ENCODE measurements at regions not wholly inside any gene's neighbourhood (a gene's known extent, or its start where the extent isn't known, plus 50 kb on each side); places are given as distances from the start of the nearest gene placed in this dataset.
"Not testable (repeated sequence)": the region's sequence is repeated elsewhere in the genome, so short reads cannot be mapped to it uniquely, and the experiment has no call there.

DNA sequence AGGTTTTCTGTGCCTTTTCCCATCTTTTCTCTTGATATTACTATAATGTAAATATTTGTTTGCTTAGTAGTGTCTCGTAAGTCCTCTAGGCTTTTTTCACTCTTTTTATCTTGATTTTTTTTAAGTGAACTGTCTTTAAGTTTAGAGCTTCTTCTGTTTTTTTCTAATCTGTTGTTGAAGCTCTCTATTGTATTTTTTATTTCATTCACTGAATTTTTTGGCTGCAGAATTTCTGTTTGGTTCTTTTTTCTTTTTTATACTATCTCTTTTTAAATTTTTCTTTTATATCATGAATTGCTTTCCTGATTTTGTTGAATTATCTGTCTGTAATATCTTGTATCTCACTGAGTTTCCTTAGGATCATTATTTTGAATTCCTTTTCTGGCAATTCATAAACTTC is 331.8 kb upstream of the RBMS1 start:
- Mint-ChIP-seq H3K27me3 (peaks cover 72% of the 10 kb centered on the region), H3K27ac (ENCODE audit: low read depth) (no peak overlapping the region), H3K9me3 (peaks cover 25% of the 10 kb centered on the region), H3K4me1 (no peaks in the 10 kb centered on the region), H3K36me3 (ENCODE audit: insufficient read depth) (no peaks in the 10 kb centered on the region), H3K4me3 (no peak overlapping the region)
- DNase-seq (ENCODE audit: low spot score in 2 of 2) = no peak
- ATAC-seq (replicated peaks; ENCODE audit: extremely low read depth, poor library complexity, severe bottlenecking) = no peak

DNA sequence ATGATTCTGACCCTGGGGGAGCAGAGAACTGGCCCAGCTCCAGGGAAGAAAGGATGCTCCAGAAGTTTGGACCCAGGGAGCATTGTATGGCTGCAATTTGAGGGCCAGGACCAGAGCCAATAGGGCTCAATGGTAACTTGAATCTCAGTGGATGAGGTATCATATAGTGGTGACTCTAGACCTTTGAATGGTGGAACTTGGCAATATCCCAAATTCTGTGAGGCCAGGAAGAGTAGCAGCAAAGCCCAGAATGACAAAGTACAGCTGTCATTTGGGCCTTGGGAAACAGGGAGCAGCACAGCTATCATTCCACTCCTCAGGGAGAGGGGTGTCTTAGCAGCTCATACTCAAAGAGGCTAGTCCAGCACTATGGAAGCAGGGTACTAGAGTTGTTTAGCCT is 332.9 kb upstream of the RBMS1 start:
- Mint-ChIP-seq H3K4me1 (no peaks in the 10 kb centered on the region), H3K9me3 (peaks cover 25% of the 10 kb centered on the region)
- no peak for ATAC-seq (replicated peaks; ENCODE audit: extremely low read depth, poor library complexity, severe bottlenecking)

DNA sequence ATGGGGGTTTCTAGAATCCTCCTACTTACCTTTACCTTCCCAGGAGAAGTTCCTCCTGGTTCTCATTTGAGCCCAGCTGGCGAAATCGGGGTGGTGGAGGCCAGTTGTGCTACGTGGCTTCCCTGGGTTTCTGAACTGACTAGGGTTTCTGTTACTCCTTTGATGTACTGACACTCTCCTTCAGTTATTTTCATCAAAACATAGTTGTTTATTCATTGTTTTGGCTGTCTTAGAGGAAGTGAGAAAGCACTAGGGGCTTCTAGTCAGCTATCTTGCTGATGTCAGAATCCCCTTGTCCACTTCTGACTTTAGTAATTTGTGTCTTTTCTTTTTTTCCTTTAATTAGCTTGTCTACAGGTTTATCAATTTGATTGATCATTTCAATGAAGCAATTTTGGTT is 332.2 kb upstream of the TANK start:
- Mint-ChIP-seq H3K4me1 (no peaks in the 10 kb centered on the region), H3K9me3 (peaks cover 19% of the 10 kb centered on the region), H3K27ac (ENCODE audit: low read depth) (no peak overlapping the region), H3K27me3 (peaks cover 62% of the 10 kb centered on the region), H3K4me3 (no peak overlapping the region), H3K36me3 (ENCODE audit: insufficient read depth) (no peaks in the 10 kb centered on the region)
- no peak for DNase-seq (ENCODE audit: low spot score in 2 of 2)
- ATAC-seq (replicated peaks; ENCODE audit: extremely low read depth, poor library complexity, severe bottlenecking) = no peak

More for the DNA sequence above, 332.9 kb upstream of the RBMS1 start:
- Mint-ChIP-seq H3K27ac (ENCODE audit: low read depth) (no peak overlapping the region), H3K27me3 (peaks cover 74% of the 10 kb centered on the region), H3K36me3 (ENCODE audit: insufficient read depth) (no peaks in the 10 kb centered on the region), H3K4me3 (no peak overlapping the region)
- no peak for DNase-seq (ENCODE audit: low spot score in 2 of 2)

DNA sequence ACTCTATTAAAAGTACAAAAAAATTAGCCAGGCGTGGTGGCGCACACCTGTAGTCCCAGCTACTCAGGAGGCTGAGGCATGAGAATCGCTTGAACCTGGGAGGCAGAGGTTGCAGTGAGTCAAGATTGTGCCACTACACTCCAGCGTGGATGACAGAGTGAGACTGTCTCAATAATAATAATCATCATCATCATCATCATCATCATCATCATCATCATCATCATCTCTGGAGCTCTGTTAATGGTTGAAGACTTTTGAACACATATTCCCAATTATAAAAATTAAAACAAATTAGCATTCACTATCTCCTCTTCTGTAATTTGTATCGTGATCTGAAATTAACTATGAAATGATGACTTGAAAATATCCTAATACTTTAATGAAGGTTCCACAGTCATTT is 327.8 kb upstream of the TANK start:
- H3K36me3 Mint-ChIP-seq (ENCODE audit: insufficient read depth); ATAC-seq (replicated peaks; ENCODE audit: extremely low read depth, poor library complexity, severe bottlenecking); H3K4me3 Mint-ChIP-seq; H3K27ac Mint-ChIP-seq (ENCODE audit: low read depth); DNase-seq (ENCODE audit: low spot score in 2 of 2); H3K4me1 Mint-ChIP-seq; H3K9me3 Mint-ChIP-seq: not testable (repeated sequence)
- H3K27me3 Mint-ChIP-seq = peaks cover 62% of the 10 kb centered on the region

DNA sequence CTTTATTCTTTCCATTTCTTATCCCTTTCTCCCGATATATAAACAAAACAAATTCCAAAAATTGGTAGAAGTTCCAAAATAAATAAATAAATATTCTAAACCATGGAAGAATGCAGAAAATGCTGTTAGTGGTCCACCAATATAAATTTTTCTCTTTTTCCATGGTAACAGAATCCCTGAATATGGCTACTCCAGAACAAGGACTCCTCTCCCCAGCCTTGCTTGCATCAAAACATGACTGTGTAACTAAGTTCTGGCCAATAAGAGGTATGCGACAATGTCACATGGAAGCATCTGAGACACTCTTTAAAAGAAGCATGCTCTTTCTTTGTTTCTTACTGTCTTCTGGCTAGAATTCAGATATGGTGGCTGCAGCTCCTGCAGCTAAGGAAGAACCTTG is 325.1 kb upstream of the TANK start:
- Mint-ChIP-seq H3K27ac (ENCODE audit: low read depth) (no peak overlapping the region), H3K36me3 (ENCODE audit: insufficient read depth) (no peaks in the 10 kb centered on the region), H3K4me3 (no peak overlapping the region), H3K4me1 (no peaks in the 10 kb centered on the region), H3K27me3 (peaks cover 65% of the 10 kb centered on the region), H3K9me3 (no peaks in the 10 kb centered on the region)
- ATAC-seq (replicated peaks; ENCODE audit: extremely low read depth, poor library complexity, severe bottlenecking) = no peak
- no peak for DNase-seq (ENCODE audit: low spot score in 2 of 2)

DNA sequence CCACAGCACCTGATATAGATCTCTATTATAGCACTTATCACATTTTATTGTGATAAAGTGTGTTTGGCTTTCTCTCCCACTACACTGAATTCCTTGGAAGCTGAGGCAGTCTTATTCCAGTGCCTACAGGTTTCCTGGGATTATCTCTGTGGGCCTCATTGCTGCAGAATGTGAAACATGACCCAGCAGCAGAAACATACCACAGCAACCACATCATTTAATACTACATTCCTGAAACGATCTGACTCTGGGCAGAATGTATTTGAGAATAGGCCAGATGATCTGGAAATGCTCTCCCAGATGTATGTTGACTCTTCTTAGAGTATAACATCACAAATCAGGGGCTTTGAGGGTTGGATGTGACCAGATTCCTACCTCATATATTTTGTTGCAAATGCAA is 323.5 kb upstream of the TANK start:
- Mint-ChIP-seq H3K4me1 (no peaks in the 10 kb centered on the region), H3K27ac (ENCODE audit: low read depth) (no peak overlapping the region), H3K36me3 (ENCODE audit: insufficient read depth) (no peaks in the 10 kb centered on the region), H3K9me3 (peaks cover 6% of the 10 kb centered on the region), H3K4me3 (no peak overlapping the region), H3K27me3 (peaks cover 61% of the 10 kb centered on the region)
- DNase-seq (ENCODE audit: low spot score in 2 of 2) (no peak), ATAC-seq (replicated peaks; ENCODE audit: extremely low read depth, poor library complexity, severe bottlenecking) (no peak)

DNA sequence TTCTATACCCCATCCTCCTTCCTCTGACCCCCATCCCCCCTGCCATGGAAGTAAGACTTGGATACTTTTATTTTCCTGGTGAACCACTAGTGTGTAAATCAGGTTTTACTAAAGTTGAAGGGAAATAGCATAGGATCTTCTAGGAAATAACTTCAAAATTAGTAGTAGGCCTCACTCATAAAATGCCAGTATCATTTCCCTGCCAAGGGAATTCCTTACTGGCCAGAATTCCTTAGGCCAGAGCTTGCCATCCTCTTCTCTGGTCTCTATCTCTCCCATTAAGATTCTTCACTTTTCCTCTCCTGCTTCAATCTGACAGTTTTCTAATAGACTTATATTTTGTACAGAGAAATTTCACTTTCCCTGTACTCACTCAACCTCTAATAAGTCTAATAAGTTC is 322.8 kb upstream of the TANK start:
- H3K4me1 Mint-ChIP-seq = no peaks in the 10 kb centered on the region

DNA sequence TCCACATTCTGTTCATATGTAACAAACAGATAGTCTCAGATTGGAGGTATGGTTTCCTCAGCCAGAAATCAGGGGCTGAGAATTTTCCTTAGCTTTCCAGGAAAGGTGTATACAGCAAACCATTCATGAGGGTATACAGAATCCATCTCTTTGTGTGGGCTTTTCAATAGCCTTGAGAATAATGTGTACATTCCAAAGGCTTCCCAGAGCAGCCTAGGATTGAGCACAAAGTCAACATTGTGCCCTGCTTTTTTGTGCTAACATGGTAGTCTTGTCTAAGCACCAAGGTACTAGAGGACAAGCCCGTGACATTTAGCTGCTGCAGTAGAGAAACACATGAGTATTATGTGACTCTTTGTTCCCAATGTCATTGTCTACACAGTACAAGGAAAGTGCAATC is 322.1 kb upstream of the TANK start:
- DNase-seq (ENCODE audit: low spot score in 2 of 2) (no peak), ATAC-seq (replicated peaks; ENCODE audit: extremely low read depth, poor library complexity, severe bottlenecking) (no peak)
- no peaks in the 10 kb centered on the region for H3K4me1 Mint-ChIP-seq
- peaks cover 59% of the 10 kb centered on the region for H3K27me3 Mint-ChIP-seq
- H3K36me3 Mint-ChIP-seq (ENCODE audit: insufficient read depth) = no peaks in the 10 kb centered on the region
- H3K4me3 Mint-ChIP-seq = no peak overlapping the region
- H3K27ac Mint-ChIP-seq (ENCODE audit: low read depth) = no peak overlapping the region
- peaks cover 7% of the 10 kb centered on the region for H3K9me3 Mint-ChIP-seq

More for the DNA sequence above, 322.8 kb upstream of the TANK start:
- peaks cover 63% of the 10 kb centered on the region for H3K27me3 Mint-ChIP-seq
- no peak overlapping the region for H3K4me3 Mint-ChIP-seq
- H3K36me3 Mint-ChIP-seq (ENCODE audit: insufficient read depth) = no peaks in the 10 kb centered on the region
- ATAC-seq (replicated peaks; ENCODE audit: extremely low read depth, poor library complexity, severe bottlenecking) (no peak), DNase-seq (ENCODE audit: low spot score in 2 of 2) (no peak)
- peaks cover 7% of the 10 kb centered on the region for H3K9me3 Mint-ChIP-seq
- no peak overlapping the region for H3K27ac Mint-ChIP-seq (ENCODE audit: low read depth)

DNA sequence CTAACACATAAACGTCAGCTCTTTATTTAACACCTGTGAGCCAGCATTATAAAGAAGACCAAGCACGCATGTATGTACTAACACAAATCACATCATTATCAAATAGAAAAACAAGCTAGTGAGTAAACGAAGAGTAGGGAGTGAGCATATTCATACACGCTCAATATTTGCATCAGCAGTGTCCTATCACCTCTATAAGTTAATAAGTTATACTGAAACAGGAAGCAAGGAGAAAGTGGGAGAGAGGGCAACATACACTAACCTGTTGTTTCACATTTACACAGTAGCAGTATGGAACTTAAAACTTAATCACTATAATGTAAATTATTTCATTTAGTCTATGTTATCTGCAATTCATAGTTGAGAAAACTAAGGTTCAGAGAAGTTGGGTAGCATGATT is 321.5 kb upstream of the TANK start:
- Mint-ChIP-seq H3K27ac (ENCODE audit: low read depth) (no peak overlapping the region), H3K27me3 (peaks cover 55% of the 10 kb centered on the region), H3K4me3 (no peak overlapping the region), H3K36me3 (ENCODE audit: insufficient read depth) (no peaks in the 10 kb centered on the region), H3K9me3 (peaks cover 7% of the 10 kb centered on the region), H3K4me1 (no peaks in the 10 kb centered on the region)
- no peak for DNase-seq (ENCODE audit: low spot score in 2 of 2)
- no peak for ATAC-seq (replicated peaks; ENCODE audit: extremely low read depth, poor library complexity, severe bottlenecking)

DNA sequence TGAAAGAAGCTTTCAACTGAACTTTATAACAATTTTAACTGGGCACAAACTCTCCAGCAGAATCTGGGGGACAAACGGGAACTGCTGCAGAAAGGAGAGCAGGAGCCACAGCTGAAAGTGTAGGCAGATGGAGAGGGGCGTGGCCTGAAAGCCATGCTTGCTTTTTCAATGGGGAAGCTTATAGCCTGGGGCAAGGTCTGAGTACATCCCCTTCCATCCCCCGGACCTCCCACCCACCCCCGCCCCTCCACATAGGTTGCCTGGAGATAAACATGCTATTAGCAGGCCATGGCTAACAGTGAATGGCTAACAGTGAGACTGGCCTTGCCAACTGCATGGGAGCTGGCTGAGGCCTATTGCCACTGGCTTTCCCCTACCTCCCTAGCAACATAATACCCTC is 317.9 kb upstream of the TANK start:
- Mint-ChIP-seq H3K36me3 (ENCODE audit: insufficient read depth) (no peaks in the 10 kb centered on the region), H3K27ac (ENCODE audit: low read depth) (no peak overlapping the region), H3K9me3 (peaks cover 7% of the 10 kb centered on the region), H3K4me3 (no peak overlapping the region), H3K27me3 (peaks cover 39% of the 10 kb centered on the region), H3K4me1 (no peaks in the 10 kb centered on the region)
- ATAC-seq (replicated peaks; ENCODE audit: extremely low read depth, poor library complexity, severe bottlenecking) (no peak), DNase-seq (ENCODE audit: low spot score in 2 of 2) (no peak)

DNA sequence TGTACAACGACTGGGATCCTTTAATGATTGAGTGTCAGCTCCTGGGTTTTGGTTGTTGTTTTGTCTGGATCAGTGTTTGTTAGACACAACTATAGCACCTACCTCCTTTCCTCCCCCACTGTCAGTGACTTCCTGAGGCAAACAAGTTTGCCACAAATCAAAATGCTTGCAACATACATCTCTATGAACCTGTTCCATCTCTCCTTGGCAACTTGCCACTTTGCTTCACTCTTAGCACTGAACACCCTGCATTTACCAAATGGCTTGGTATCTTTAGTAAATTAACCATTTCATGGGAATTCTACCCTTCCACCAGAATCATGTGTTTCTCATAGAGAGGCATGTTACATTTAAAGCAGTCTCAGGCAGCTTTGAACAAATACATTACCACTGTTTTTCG is 301.1 kb upstream of the TANK start:
- DNase-seq (ENCODE audit: low spot score in 2 of 2) (no peak), ATAC-seq (replicated peaks; ENCODE audit: extremely low read depth, poor library complexity, severe bottlenecking) (no peak)
- H3K4me1 Mint-ChIP-seq = no peaks in the 10 kb centered on the region
- no peaks in the 10 kb centered on the region for H3K9me3 Mint-ChIP-seq
- H3K36me3 Mint-ChIP-seq (ENCODE audit: insufficient read depth) = no peaks in the 10 kb centered on the region
- no peak overlapping the region for H3K4me3 Mint-ChIP-seq
- no peak overlapping the region for H3K27ac Mint-ChIP-seq (ENCODE audit: low read depth)
- peaks cover 26% of the 10 kb centered on the region for H3K27me3 Mint-ChIP-seq

DNA sequence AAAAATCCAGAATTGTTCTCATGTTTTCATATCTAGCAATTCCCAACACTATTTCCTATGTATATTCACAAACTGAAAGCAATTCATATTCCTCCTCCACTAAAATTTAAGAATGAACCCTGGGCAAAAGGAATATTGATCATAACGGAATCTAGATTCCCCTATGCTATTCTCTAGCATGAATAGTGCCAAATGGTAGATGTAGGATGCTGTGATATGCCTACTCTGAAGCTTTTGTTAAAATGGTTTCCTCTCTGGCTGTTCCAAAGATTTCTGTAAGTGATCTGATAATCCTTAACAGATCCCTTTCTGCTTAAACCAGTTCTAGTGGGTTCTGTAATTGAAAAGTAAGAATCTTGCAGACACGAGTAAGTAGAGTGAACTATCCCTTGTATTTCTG is 298.0 kb upstream of the TANK start:
- ATAC-seq (replicated peaks; ENCODE audit: extremely low read depth, poor library complexity, severe bottlenecking) (no peak), DNase-seq (ENCODE audit: low spot score in 2 of 2) (no peak)
- H3K9me3 Mint-ChIP-seq = no peaks in the 10 kb centered on the region
- no peak overlapping the region for H3K27ac Mint-ChIP-seq (ENCODE audit: low read depth)
- peaks cover 17% of the 10 kb centered on the region for H3K27me3 Mint-ChIP-seq
- no peak overlapping the region for H3K4me3 Mint-ChIP-seq
- no peaks in the 10 kb centered on the region for H3K36me3 Mint-ChIP-seq (ENCODE audit: insufficient read depth)
- H3K4me1 Mint-ChIP-seq = no peaks in the 10 kb centered on the region

DNA sequence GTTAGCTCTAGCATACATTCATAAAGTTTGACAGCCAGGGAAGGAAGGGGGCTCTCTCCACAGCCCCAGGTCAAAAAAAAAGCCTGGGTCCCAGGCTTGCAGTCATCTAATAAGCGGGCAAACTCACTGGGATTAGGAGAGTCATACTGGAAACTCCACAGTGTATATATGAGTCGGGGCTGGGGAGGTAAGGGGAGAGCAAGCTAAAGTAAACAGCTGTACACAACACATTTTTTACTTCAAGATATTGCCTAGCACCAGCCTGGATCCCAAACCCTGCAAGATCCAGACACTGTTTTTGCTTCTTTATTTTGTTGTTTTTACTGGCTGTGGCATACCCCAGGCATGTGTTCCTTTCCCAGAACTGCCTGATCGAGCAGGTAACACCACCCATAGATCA is 291.3 kb upstream of the TANK start:
- no peak for ATAC-seq (replicated peaks; ENCODE audit: extremely low read depth, poor library complexity, severe bottlenecking)
- H3K27ac Mint-ChIP-seq (ENCODE audit: low read depth) = no peak overlapping the region
- H3K9me3 Mint-ChIP-seq = no peaks in the 10 kb centered on the region
- peaks cover 3% of the 10 kb centered on the region for H3K36me3 Mint-ChIP-seq (ENCODE audit: insufficient read depth)
- H3K4me1 Mint-ChIP-seq = no peaks in the 10 kb centered on the region
- DNase-seq (ENCODE audit: low spot score in 2 of 2) = no peak
- H3K4me3 Mint-ChIP-seq = no peak overlapping the region
- H3K27me3 Mint-ChIP-seq = no peaks in the 10 kb centered on the region

DNA sequence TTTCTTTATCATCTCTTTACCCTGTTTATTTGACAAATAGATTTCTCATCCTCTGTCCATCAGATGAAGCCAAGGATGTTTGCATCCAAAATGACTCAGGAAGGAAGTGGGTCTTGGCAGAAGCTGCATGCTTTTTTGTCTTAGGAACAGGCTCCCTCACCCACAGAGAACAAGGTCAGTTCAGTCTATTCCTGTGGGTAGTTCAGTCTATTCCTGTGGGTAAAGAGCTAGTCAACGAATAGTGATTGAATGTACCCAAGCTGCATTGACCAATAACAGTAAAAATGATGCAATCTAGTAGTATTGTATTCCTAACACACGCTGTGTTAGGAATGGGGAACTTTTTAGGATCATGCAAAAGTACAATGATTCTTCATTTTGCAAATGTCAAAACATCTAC is 290.8 kb upstream of the TANK start:
- H3K4me1 Mint-ChIP-seq = no peaks in the 10 kb centered on the region

More for the DNA sequence above, 290.8 kb upstream of the TANK start:
- DNase-seq (ENCODE audit: low spot score in 2 of 2) (no peak), ATAC-seq (replicated peaks; ENCODE audit: extremely low read depth, poor library complexity, severe bottlenecking) (no peak)
- H3K27me3 Mint-ChIP-seq = no peaks in the 10 kb centered on the region
- H3K4me3 Mint-ChIP-seq = no peak overlapping the region
- peaks cover 3% of the 10 kb centered on the region for H3K36me3 Mint-ChIP-seq (ENCODE audit: insufficient read depth)
- no peak overlapping the region for H3K27ac Mint-ChIP-seq (ENCODE audit: low read depth)
- H3K9me3 Mint-ChIP-seq = no peaks in the 10 kb centered on the region
